CD4-positive, alpha-beta T cell treated with Interleukin-15 for 1 hour (primary cell): ENCODE measurements at regions not wholly inside any gene's neighbourhood (a gene's known extent, or its start where the extent isn't known, plus 50 kb on each side); places are given as distances from the start of the nearest gene placed in this dataset.
A peak's percentile ranks its signal among the peaks of the same experiment; 100 is the strongest.

ENCODE experiments used
- DNase-seq: peaks from one replicate; pipeline ENCODE4 v3.0.0-alpha.2; 2020

GRCh38 chr10:3248526-3249306, 76.1 kb upstream of the PITRM1 start:
- DNase-seq, result no peak

GRCh38 chr10:3245395-3245794, 72.8 kb upstream of the PITRM1 start:
- no peak for DNase-seq

GRCh38 chr10:3241967-3242650, 69.5 kb upstream of the PITRM1 start:
- no peak for DNase-seq

GRCh38 chr10:3241274-3241921, 68.8 kb upstream of the PITRM1 start:
- DNase-seq, result no peak

GRCh38 chr10:3239920-3240894, 67.6 kb upstream of the PITRM1 start:
- no peak for DNase-seq

GRCh38 chr10:3239066-3239919, 66.7 kb upstream of the PITRM1 start:
- peak; percentile 57 for DNase-seq

- DNase-seq, result no peak
These were observed 65.7 kb upstream of the PITRM1 start for GRCh38 chr10:3238115-3238871.

GRCh38 chr10:3237530-3237929, 64.9 kb upstream of the PITRM1 start:
- DNase-seq, result no peak

GRCh38 chr10:3236644-3237404, 64.2 kb upstream of the PITRM1 start:
- no peak for DNase-seq

- DNase-seq, result no peak
These were observed 63.5 kb upstream of the PITRM1 start for GRCh38 chr10:3235996-3236510.

GRCh38 chr10:3235395-3235794, 62.8 kb upstream of the PITRM1 start:
- DNase-seq, result no peak

- DNase-seq, result no peak
These were observed 61.0 kb upstream of the PITRM1 start for GRCh38 chr10:3233486-3233990.

GRCh38 chr10:3231951-3232730, 59.6 kb upstream of the PITRM1 start:
- no peak for DNase-seq

GRCh38 chr10:3229815-3230214, 57.2 kb upstream of the PITRM1 start:
- no peak for DNase-seq

- DNase-seq, result no peak
These were observed 56.0 kb upstream of the PITRM1 start for GRCh38 chr10:3228629-3228945.

- DNase-seq, result no peak
These were observed 54.6 kb upstream of the PITRM1 start for GRCh38 chr10:3226960-3227744.

- no peak for DNase-seq
These were observed 53.0 kb upstream of the PITRM1 start for GRCh38 chr10:3225561-3225960.

GRCh38 chr10:3224241-3224640, 51.7 kb upstream of the PITRM1 start:
- no peak for DNase-seq
